H1 (cell line): ENCODE measurements at regions not wholly inside any gene's neighbourhood (a gene's known extent, or its start where the extent isn't known, plus 50 kb on each side); places are given as distances from the start of the nearest gene placed in this dataset.

Experiments used
- NRF1 ChIP-seq: IDR thresholded peaks from 2 replicates; pipeline ENCODE4 v1.6.1; 2011; ENCODE audit warnings: mild to moderate bottlenecking, low read depth, low read length, improper control_type of control experiment
- RNF2 ChIP-seq: fragments of 200-900, 300-1000 bp; sonication (generic); IDR thresholded peaks from 2 replicates; pipeline ENCODE4 v1.7.1; 2016; ENCODE audit warnings: borderline replicate concordance, low read depth, mild to moderate bottlenecking, antibody characterized with exemption, low read length; ENCODE audit not compliant: poor library complexity, severe bottlenecking; ENCODE audit errors: missing control alignments
- TF ChIP-seq, protein P1 (sequence below), 3 experiments: IDR thresholded peaks; 1 replicate in 2 of 3; 2 replicates in 1 of 3; pipeline versions ENCODE4 v1.5.1 to v1.6.1; 2011; ENCODE audit warnings: low read length in 3 of 3, mild to moderate bottlenecking in 3 of 3, inconsistent platforms in 2 of 3, low read depth in 1 of 3, moderate library complexity in 1 of 3; ENCODE audit not compliant: insufficient read depth in 1 of 3; ENCODE audit errors: control extremely low read depth in 1 of 3

DNA sequence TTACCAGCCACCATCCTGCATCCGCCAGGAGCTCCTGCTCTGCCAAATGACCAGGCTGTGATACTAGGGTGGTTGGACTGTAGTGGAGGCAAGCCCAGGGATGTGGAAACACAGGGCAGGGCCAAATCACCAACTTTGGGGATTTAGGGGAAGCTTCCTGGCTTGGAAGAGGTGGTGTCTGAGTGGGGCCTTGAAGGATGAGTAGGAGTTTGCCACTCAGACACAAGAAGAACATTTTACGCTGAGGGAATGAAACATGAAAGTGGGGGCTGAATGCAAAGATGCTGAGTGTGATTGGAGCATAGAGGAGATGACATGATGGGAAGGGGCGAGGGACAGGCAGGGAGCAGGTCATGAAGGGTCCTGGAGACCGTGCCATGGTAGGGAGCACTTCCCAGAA lies 329.5 kb downstream of the RPS24 start (continued):
- TF ChIP-seq, protein P1, sequence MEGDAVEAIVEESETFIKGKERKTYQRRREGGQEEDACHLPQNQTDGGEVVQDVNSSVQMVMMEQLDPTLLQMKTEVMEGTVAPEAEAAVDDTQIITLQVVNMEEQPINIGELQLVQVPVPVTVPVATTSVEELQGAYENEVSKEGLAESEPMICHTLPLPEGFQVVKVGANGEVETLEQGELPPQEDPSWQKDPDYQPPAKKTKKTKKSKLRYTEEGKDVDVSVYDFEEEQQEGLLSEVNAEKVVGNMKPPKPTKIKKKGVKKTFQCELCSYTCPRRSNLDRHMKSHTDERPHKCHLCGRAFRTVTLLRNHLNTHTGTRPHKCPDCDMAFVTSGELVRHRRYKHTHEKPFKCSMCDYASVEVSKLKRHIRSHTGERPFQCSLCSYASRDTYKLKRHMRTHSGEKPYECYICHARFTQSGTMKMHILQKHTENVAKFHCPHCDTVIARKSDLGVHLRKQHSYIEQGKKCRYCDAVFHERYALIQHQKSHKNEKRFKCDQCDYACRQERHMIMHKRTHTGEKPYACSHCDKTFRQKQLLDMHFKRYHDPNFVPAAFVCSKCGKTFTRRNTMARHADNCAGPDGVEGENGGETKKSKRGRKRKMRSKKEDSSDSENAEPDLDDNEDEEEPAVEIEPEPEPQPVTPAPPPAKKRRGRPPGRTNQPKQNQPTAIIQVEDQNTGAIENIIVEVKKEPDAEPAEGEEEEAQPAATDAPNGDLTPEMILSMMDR (IDR thresholded peaks at IDR 0.05; ENCODE audit: control extremely low read depth in 1 of 3, insufficient read depth in 1 of 3, low read depth in 1 of 3, low read length in 3 of 3) = no peak
- TF ChIP-seq RNF2 (no peak), NRF1 (no peak)
